Keratinocyte (primary cell): ENCODE measurements at regions not wholly inside any gene's neighbourhood (a gene's known extent, or its start where the extent isn't known, plus 50 kb on each side); places are given as distances from the start of the nearest gene placed in this dataset.

Experiments used
- EZH2 ChIP-seq: IDR thresholded peaks from one replicate; pipeline ENCODE4 v1.6.1; 2012; ENCODE audit warnings: inconsistent platforms, mild to moderate bottlenecking, low read length, moderate library complexity
- TF ChIP-seq, protein P1 (sequence below), 3 experiments: IDR thresholded peaks in 1 of 3; conservative IDR thresholded peaks in 1 of 3; optimal IDR thresholded peaks in 1 of 3; 2 replicates in 2 of 3; 3 replicates in 1 of 3; pipeline versions ENCODE3 to v1.5.1; 2011; ENCODE audit warnings: low read length in 3 of 3, mild to moderate bottlenecking in 3 of 3, moderate library complexity in 2 of 3, control low read depth in 1 of 3, inconsistent platforms in 1 of 3; ENCODE audit not compliant: insufficient read depth in 2 of 3; ENCODE audit errors: extremely low read depth in 1 of 3

DNA sequence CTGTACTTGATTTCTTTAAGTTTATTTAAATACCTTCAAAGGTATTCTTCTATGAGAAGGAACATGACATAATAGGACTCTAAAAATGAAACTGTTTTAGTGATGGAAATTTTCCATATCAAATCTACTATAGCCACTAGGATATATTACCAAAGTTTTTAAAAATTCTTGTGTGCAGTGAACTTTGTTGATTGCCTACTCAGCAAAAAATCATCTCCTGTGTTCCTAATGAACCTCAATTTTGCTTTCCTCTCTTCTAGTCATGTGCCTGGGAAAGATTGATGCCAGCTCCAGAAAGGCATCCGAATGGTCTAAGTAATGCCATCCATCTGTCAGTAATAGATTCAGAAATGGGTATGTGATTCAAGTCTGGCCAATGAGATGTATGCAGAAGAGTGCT lies 111.1 kb downstream of the ANXA3 start:
- no peak for TF ChIP-seq EZH2
- TF ChIP-seq, protein P1, sequence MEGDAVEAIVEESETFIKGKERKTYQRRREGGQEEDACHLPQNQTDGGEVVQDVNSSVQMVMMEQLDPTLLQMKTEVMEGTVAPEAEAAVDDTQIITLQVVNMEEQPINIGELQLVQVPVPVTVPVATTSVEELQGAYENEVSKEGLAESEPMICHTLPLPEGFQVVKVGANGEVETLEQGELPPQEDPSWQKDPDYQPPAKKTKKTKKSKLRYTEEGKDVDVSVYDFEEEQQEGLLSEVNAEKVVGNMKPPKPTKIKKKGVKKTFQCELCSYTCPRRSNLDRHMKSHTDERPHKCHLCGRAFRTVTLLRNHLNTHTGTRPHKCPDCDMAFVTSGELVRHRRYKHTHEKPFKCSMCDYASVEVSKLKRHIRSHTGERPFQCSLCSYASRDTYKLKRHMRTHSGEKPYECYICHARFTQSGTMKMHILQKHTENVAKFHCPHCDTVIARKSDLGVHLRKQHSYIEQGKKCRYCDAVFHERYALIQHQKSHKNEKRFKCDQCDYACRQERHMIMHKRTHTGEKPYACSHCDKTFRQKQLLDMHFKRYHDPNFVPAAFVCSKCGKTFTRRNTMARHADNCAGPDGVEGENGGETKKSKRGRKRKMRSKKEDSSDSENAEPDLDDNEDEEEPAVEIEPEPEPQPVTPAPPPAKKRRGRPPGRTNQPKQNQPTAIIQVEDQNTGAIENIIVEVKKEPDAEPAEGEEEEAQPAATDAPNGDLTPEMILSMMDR (optimal IDR thresholded peaks at IDR 0.05 in 1 of 3, IDR thresholded peaks at IDR 0.05 in 1 of 3, conservative IDR thresholded peaks at IDR 0.05 in 1 of 3; ENCODE audit: extremely low read depth in 1 of 3, insufficient read depth in 2 of 3, low read length in 3 of 3) = no peak
